ENCODE measurements at regions not wholly inside any gene's neighbourhood (a gene's known extent, or its start where the extent isn't known, plus 50 kb on each side); places are given as distances from the start of the nearest gene placed in this dataset.
"Not testable (repeated sequence)": the region's sequence is repeated elsewhere in the genome, so short reads cannot be mapped to it uniquely, and the experiment has no call there.

DNA sequence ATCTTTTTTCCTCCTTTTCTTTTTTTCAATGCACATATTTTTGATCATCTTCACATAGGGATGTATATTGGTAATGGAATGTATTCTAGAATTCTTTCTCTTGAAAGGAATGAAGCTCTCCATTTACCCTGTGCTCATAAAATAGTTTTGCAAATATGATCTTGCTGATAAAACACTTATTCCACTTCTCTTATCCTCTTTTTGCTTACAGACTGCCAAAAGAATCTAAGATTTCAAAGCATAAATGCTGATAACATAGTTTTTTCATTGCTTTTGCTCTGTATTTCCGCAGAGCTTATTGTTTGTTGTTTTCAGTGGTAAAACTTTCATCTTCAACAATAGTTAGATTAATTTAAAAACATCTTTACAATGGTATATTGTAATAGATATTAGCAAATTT is 350.5 kb downstream of the PAX1 start:
- H3K4me2 ChIP-seq (ENCODE audit: control insufficient read depth, extremely low read depth, insufficient read depth, low read depth, low read length), result no peak overlapping the region
- no peaks in the 10 kb centered on the region for H3K79me2 ChIP-seq (ENCODE audit: control insufficient read depth, insufficient read depth, low read length)
- H4K20me1 ChIP-seq (ENCODE audit: control insufficient read depth, extremely low read depth, insufficient read depth, low read length), result no peaks in the 10 kb centered on the region
- no peak overlapping the region for H3K4me3 ChIP-seq (ENCODE audit: control insufficient read depth in 2 of 3, extremely low read depth in 1 of 3, insufficient read depth in 2 of 3, low read depth in 1 of 3, low read length in 3 of 3)
- H3K9me1 ChIP-seq (ENCODE audit: control insufficient read depth, extremely low read depth, insufficient read depth, low read length), result no peaks in the 10 kb centered on the region
- no peaks in the 10 kb centered on the region for H3K4me1 ChIP-seq (ENCODE audit: control insufficient read depth, extremely low read depth, insufficient read depth, low read length)
- TF ChIP-seq EZH2 (IDR thresholded peaks at IDR 0.05; ENCODE audit: low read length), result no peak
- TF ChIP-seq, protein P1, sequence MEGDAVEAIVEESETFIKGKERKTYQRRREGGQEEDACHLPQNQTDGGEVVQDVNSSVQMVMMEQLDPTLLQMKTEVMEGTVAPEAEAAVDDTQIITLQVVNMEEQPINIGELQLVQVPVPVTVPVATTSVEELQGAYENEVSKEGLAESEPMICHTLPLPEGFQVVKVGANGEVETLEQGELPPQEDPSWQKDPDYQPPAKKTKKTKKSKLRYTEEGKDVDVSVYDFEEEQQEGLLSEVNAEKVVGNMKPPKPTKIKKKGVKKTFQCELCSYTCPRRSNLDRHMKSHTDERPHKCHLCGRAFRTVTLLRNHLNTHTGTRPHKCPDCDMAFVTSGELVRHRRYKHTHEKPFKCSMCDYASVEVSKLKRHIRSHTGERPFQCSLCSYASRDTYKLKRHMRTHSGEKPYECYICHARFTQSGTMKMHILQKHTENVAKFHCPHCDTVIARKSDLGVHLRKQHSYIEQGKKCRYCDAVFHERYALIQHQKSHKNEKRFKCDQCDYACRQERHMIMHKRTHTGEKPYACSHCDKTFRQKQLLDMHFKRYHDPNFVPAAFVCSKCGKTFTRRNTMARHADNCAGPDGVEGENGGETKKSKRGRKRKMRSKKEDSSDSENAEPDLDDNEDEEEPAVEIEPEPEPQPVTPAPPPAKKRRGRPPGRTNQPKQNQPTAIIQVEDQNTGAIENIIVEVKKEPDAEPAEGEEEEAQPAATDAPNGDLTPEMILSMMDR (optimal IDR thresholded peaks at IDR 0.05 in 1 of 3, IDR thresholded peaks at IDR 0.05 in 1 of 3, conservative IDR thresholded peaks at IDR 0.05 in 1 of 3; ENCODE audit: extremely low read depth in 1 of 3, insufficient read depth in 2 of 3, low read length in 3 of 3), result no peak
- H2AFZ ChIP-seq (ENCODE audit: control insufficient read depth, low read length), result no peak overlapping the region
- DNase-seq (ENCODE audit: low read depth, low spot score) (no peak), FAIRE-seq (no peak)
- H3K9me3 ChIP-seq (ENCODE audit: control insufficient read depth, low read depth, low read length), result no peaks in the 10 kb centered on the region
- no peak overlapping the region for H3K9ac ChIP-seq (ENCODE audit: control insufficient read depth, extremely low read depth, insufficient read depth, low read length)
- no peak overlapping the region for H3K27ac ChIP-seq (ENCODE audit: control insufficient read depth, insufficient read depth, low read length)
- H3K27me3 ChIP-seq (ENCODE audit: control insufficient read depth, extremely low read depth, insufficient read depth, low read length), result no peaks in the 10 kb centered on the region
- no peaks in the 10 kb centered on the region for H3K36me3 ChIP-seq (ENCODE audit: control insufficient read depth in 2 of 2, extremely low read depth in 1 of 2, insufficient read depth in 2 of 2, low read length in 2 of 2)
- dilution Hi-C loops (cut with MboI; ENCODE audit: extremely low pct_ligation_motif_present, low sequenced_read_pairs), result no loop called here

DNA sequence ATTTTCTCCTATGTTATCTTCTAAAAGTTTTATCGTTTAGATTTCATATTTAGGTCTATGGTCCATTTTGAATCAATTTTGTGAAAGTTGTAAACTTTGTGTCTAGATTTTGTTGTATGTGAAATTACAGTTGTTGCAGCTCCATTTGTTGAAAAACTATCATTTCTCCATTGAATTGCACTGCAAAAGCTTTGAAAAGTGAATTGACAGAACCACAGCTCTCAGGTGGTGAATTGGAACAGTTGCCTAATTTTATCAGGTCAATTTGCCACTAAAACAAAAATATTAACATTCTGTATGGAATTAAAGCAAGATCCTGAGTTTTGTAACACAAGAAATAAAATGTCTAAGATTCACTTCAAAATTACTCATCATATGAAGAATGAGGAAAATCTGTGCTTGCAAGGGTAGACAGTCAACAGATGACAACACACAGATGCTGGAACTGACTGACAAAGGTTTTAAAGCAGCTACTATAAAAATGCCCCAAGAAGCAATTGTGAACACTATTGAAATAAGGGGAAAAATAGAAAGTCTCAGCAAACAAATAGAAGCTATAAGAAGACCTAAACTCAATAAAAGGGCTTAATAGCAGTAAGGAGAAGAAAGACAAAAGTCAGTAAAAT is 346.7 kb downstream of the PAX1 start:
- H3K4me3 ChIP-seq (ENCODE audit: control insufficient read depth in 2 of 3, extremely low read depth in 1 of 3, insufficient read depth in 2 of 3, low read depth in 1 of 3, low read length in 3 of 3), result no peak overlapping the region
- no peaks in the 10 kb centered on the region for H3K27me3 ChIP-seq (ENCODE audit: control insufficient read depth, extremely low read depth, insufficient read depth, low read length)
- no peak overlapping the region for H2AFZ ChIP-seq (ENCODE audit: control insufficient read depth, low read length)
- no peaks in the 10 kb centered on the region for H3K9me3 ChIP-seq (ENCODE audit: control insufficient read depth, low read depth, low read length)
- FAIRE-seq, result no peak
- no peak overlapping the region for H3K9ac ChIP-seq (ENCODE audit: control insufficient read depth, extremely low read depth, insufficient read depth, low read length)
- dilution Hi-C loops (cut with MboI; ENCODE audit: extremely low pct_ligation_motif_present, low sequenced_read_pairs), result no loop called here
- H3K9me1 ChIP-seq (ENCODE audit: control insufficient read depth, extremely low read depth, insufficient read depth, low read length), result no peaks in the 10 kb centered on the region
- TF ChIP-seq, protein P1 (optimal IDR thresholded peaks at IDR 0.05 in 1 of 3, IDR thresholded peaks at IDR 0.05 in 1 of 3, conservative IDR thresholded peaks at IDR 0.05 in 1 of 3; ENCODE audit: extremely low read depth in 1 of 3, insufficient read depth in 2 of 3, low read length in 3 of 3), result no peak
- TF ChIP-seq EZH2 (IDR thresholded peaks at IDR 0.05; ENCODE audit: low read length), result no peak
- no peaks in the 10 kb centered on the region for H4K20me1 ChIP-seq (ENCODE audit: control insufficient read depth, extremely low read depth, insufficient read depth, low read length)
- H3K4me1 ChIP-seq (ENCODE audit: control insufficient read depth, extremely low read depth, insufficient read depth, low read length), result no peaks in the 10 kb centered on the region
- no peaks in the 10 kb centered on the region for H3K36me3 ChIP-seq (ENCODE audit: control insufficient read depth in 2 of 2, extremely low read depth in 1 of 2, insufficient read depth in 2 of 2, low read length in 2 of 2)
- no peaks in the 10 kb centered on the region for H3K79me2 ChIP-seq (ENCODE audit: control insufficient read depth, insufficient read depth, low read length)
- DNase-seq (ENCODE audit: low read depth, low spot score), result no peak
- no peak overlapping the region for H3K4me2 ChIP-seq (ENCODE audit: control insufficient read depth, extremely low read depth, insufficient read depth, low read depth, low read length)
- H3K27ac ChIP-seq (ENCODE audit: control insufficient read depth, insufficient read depth, low read length), result no peak overlapping the region

DNA sequence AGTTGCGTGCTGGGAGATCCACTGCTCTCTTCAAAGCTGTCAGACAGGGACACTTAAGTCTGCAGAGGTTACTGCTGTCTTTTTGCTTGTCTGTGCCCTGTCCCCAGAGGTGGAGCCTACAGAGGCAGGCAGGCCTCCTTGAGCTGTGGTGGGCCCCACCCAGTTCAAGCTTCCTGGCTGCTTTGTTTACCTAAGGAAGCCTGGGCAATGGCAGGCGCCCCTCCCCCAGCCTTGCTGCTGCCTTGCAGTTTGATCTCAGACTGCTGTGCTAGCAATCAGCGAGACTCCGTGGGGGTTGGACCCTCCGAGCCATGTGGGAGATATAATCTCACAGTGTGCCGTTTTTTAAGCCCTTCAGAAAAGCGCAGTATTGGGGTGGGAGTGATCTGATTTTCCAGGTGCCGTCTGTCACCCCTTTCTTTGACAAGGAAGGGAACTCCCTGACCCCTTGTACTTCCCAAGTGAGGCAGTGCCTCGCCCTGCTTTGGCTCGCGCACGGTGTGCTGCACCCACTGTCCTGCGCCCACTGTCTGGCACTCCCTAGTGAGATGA is 340.6 kb downstream of the PAX1 start:
- H3K9ac ChIP-seq (ENCODE audit: control insufficient read depth, extremely low read depth, insufficient read depth, low read length); H3K36me3 ChIP-seq (ENCODE audit: control insufficient read depth in 2 of 2, extremely low read depth in 1 of 2, insufficient read depth in 2 of 2, low read length in 2 of 2); FAIRE-seq; H3K4me1 ChIP-seq (ENCODE audit: control insufficient read depth, extremely low read depth, insufficient read depth, low read length); H3K4me2 ChIP-seq (ENCODE audit: control insufficient read depth, extremely low read depth, insufficient read depth, low read depth, low read length); dilution Hi-C loops (cut with MboI; ENCODE audit: extremely low pct_ligation_motif_present, low sequenced_read_pairs); H3K9me3 ChIP-seq (ENCODE audit: control insufficient read depth, low read depth, low read length); H3K9me1 ChIP-seq (ENCODE audit: control insufficient read depth, extremely low read depth, insufficient read depth, low read length); H3K27me3 ChIP-seq (ENCODE audit: control insufficient read depth, extremely low read depth, insufficient read depth, low read length); H3K79me2 ChIP-seq (ENCODE audit: control insufficient read depth, insufficient read depth, low read length); H3K4me3 ChIP-seq (ENCODE audit: control insufficient read depth in 2 of 3, extremely low read depth in 1 of 3, insufficient read depth in 2 of 3, low read depth in 1 of 3, low read length in 3 of 3); H4K20me1 ChIP-seq (ENCODE audit: control insufficient read depth, extremely low read depth, insufficient read depth, low read length); H2AFZ ChIP-seq (ENCODE audit: control insufficient read depth, low read length); H3K27ac ChIP-seq (ENCODE audit: control insufficient read depth, insufficient read depth, low read length); DNase-seq (ENCODE audit: low read depth, low spot score): not testable (repeated sequence)
